ENCODE measurements at regions not wholly inside any gene's neighbourhood (a gene's known extent, or its start where the extent isn't known, plus 50 kb on each side); places are given as distances from the start of the nearest gene placed in this dataset.

- DNase-seq (ENCODE audit: low read depth) = no peak
These were observed 390.4 kb downstream of the SHISA9 start for GRCh38 chr16:13291591-13292333.

GRCh38 chr16:13296206-13296605, 394.8 kb downstream of the SHISA9 start:
- no peak for DNase-seq (ENCODE audit: low read depth)

DNA sequence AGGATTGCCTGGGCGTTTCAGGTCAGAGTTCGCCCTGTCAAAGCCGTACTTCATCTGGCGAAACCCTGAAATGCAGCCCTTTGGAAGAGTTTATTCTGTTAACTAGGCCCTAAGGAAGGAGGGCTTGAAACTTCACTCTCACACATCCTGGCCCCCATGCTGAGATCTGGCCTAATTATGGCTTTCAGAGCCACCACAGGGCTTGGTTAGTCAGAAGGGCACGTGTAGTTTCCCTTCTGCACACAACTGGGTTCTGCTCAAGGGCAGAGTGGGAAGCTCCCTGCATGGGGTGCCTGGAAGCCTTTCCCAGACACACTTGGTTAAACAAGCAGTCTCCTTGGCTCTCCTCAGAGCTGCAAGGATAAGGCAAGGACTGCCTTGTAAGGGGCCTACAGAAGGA, 397.3 kb downstream of the SHISA9 start:
- DNase-seq (ENCODE audit: low read depth) = no peak

DNA sequence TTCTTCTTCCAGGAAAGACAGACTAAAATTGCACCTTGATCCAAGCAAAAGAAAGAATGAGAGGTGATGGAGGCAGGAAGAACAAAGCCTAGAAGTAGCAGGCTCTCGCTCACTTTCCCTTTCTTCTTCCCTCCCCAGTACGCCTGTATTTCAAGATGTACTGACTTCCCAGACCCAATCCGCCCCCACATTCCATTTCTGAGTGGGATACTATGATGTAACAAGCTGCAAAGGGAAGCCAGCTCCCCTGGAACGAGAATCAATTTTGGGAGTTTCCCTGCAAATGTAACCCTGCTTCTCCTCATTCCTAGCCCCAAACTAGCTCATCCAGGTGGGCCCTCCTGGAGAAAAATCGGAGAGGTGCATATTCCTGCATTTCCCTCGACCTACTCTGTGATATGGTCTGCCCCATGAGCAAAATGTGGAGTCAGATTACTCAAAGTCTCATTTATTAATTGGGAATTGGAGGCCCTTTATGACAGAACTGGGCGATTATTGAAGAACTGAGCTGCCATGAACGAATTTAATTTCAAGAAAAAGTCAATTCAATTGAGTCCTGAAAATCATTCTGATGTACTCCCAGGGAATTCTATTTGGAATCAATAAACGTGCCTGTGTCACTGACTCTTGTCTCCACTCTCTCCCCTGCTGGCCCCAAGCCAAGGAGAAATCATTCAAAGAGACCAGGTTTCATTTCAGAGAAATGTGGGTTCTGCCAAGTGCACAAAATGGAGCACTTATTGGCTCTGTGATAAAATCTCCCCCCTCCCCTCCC, 398.9 kb downstream of the SHISA9 start:
- no peak for DNase-seq (ENCODE audit: low read depth)

GRCh38 chr16:13305019-13305755, 403.8 kb downstream of the SHISA9 start:
- no peak for DNase-seq (ENCODE audit: low read depth)

GRCh38 chr16:13306161-13306995, 405.0 kb downstream of the SHISA9 start:
- no peak for DNase-seq (ENCODE audit: low read depth)

DNA sequence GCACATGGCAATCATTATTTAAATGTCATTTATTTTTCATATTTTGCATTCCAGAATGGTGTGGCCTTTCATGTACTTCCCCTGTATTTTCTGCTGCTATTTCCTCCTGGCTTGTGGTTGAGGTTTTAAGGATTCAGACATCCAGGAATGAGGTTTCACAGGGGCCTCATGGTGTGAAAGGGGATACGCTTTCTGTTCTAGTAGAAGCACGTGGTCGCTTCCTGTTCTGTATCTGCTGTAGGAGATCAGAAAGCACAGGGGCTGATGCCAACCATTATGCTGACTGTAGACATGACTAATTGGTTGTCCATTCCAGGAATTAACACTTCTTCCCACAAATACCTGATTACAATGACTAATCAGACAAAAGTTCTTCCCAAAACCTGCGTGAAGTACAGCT, 405.9 kb downstream of the SHISA9 start:
- DNase-seq (ENCODE audit: low read depth) = peak; percentile 76

DNA sequence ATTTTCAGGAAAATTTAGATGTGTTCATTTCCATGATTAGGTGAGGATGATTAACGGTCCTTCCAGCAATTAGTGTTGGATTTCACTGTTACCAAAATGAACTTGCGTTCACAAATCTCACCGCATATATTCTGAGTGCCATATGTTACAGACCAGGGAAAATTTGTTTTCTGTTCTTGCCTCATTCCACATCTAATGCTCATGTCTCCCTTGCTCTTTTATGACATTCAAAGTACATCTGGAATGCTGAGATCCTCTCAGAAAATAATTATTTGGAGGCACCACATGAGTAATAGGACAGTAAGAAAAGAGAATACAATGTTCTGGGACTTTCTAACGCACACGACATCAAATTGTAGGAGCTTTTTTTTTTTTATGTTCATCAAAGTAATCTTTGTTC, 406.5 kb downstream of the SHISA9 start:
- DNase-seq (ENCODE audit: low read depth) = peak; percentile 40

GRCh38 chr16:13312063-13312462, 410.7 kb downstream of the SHISA9 start:
- no peak for DNase-seq (ENCODE audit: low read depth)

GRCh38 chr16:13313351-13313750, 412.0 kb downstream of the SHISA9 start:
- no peak for DNase-seq (ENCODE audit: low read depth)

- no peak for DNase-seq (ENCODE audit: low read depth)
These were observed 413.2 kb downstream of the SHISA9 start for GRCh38 chr16:13314633-13315032.

DNA sequence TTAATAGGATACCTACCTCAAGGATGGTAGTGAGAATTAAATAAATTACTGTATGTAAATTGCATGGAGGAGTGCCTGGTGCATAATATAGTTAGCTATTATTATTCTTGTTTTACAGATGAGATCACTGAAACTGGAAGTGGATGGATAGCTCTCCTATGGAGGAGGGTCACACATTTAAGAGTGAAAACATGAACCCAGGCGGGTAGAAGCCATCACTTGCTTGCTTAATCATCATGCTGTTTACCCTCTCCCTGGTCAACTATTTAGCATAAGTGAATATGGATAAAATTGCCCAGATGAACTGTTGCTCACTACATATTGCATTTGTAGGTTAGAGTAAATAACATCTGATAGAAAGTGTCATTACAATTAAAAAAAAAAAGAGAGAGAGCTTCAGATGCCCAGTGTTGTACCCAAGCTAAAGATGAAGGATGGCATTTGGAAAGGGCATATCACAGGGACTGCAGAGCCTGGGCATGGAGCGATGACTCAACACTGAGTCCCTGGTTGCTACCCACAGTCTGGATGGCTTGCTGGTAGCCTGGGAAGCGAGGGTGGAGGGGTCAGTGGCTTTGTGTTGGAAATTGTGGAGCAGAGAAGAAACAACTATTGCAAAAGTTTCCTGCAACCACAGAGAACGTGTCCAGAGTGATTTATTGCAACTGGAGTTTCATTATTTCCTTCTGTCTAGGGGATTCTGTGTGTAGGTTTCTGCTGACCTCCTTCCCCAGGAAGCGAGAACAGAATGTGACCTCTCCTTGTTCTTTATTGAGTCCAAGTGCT, 414.4 kb downstream of the SHISA9 start:
- peak; percentile 52 for DNase-seq (ENCODE audit: low read depth)

DNA sequence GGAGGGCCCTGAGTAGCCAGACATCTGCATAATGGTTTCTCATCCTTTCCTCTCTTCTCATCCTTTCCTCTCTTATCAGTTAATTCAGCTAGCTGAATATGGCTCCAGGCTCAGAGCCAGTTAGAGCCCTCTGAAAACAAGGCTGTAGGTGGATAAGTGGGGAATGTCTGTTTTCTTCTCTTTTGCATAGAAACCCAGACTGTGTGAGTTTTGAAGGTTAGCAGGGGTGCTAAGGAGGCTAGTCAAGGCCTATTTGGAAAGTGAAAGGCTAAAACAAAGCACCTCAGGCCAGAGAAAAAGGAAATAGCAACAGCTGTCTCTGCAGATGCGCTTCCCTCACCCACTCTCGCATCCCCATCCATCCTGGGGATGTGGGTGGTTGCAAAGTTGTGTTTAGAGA, 420.9 kb downstream of the SHISA9 start:
- DNase-seq (ENCODE audit: low read depth) = no peak

GRCh38 chr16:13324851-13325250, 423.5 kb downstream of the SHISA9 start:
- no peak for DNase-seq (ENCODE audit: low read depth)

- no peak for DNase-seq (ENCODE audit: low read depth)
These were observed 424.0 kb downstream of the SHISA9 start for GRCh38 chr16:13325396-13325795.

DNA sequence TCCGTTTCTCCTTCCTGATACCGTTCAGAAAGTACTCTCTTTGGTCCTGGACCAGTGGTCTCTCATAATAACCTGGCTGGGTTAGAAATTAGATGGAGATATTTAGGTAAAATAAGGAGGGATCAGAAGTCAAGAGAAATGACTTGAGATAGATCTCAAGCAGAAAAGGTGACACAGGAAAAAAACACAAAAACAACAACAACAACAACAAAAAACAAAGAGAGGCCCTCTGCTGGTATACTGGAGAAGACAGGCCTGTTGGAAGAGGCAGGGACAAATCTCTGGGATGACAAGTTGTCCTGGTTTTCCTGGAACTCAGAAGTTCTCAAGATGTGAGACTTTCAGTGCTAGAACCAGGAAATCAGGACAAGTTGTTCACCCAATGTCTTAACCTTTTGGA, 430.5 kb downstream of the SHISA9 start:
- DNase-seq (ENCODE audit: low read depth) = no peak

DNA sequence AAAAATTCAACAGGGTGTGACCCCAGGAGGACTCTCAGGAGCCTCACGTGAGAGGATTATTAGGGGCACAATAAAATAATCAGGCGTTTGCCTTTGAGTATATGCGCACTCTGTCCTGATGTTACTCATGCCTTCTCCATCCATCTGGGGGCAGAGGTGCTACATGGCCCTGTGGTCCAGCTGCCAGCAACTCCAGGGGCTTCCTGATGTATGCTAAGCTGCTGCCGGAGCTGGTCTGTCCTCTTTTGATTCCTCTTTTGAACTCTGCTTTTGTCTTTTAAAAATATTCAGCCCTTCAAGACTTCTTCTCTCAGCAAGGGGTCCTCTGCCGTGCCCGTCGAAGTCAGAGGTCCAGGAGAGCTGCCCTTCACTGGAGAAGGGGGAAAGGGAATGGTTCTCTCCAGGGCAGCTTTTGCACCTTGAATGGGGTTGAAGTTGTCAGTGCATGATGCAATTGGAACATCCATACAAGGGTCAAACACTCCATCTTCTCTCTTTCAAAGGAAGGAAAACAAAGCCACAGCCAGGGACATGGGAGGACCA, 431.4 kb downstream of the SHISA9 start:
- no peak for DNase-seq (ENCODE audit: low read depth)

DNA sequence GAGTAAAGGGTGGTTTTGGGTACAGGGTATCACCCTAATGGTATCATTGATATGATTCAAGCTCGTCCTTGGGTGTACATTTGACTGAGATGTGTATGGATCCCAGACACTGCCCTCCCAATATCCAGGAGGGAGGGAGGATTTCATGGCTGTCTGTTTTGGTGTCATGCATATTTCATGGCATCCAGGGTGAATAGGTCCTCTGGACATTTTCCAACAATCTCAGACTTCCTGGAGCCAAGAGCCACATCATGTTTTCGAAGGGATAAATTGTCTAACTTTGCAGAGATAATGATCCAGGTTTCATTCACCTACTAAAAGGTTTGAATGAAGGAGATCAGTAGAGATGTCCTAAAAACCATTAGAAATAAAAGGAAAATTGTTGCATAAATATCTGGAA, 431.9 kb downstream of the SHISA9 start:
- DNase-seq (ENCODE audit: low read depth) = no peak

DNA sequence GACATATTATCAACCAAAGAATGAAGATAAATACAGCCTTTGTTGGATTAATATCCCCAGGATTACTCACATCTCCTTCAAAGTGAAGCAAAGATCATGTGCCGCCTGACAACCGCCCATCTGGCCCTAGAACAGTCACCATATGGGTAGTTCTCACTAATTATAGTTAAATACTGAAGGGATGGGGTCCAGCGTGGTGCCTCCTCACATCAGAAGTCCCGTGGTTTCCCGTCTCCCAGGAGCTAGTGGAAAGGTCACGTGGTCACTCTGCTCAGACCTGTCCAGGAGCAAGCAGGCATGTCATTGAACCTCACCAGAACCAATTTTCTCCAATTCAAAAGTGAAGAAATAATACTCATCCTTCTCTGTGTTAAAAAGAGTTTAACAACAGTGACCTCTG, 434.5 kb downstream of the SHISA9 start:
- no peak for DNase-seq (ENCODE audit: low read depth)

- DNase-seq (ENCODE audit: low read depth) = no peak
These were observed 434.9 kb downstream of the SHISA9 start for GRCh38 chr16:13336335-13336734.
